Muscle layer of colon (tissue), 2 donors: ENCODE measurements at regions not wholly inside any gene's neighbourhood (a gene's known extent, or its start where the extent isn't known, plus 50 kb on each side); places are given as distances from the start of the nearest gene placed in this dataset.
"Not testable (repeated sequence)": the region's sequence is repeated elsewhere in the genome, so short reads cannot be mapped to it uniquely, and the experiment has no call there.

Experiments used
- H3K27ac ChIP-seq: one replicate; pipeline ENCODE4 v1.7.0; 2013; ENCODE audit warnings: low read depth, mild to moderate bottlenecking, low read length, moderate library complexity
- H3K27me3 ChIP-seq, 2 donors: one replicate each; pipeline ENCODE4 v1.7.0; 2013; ENCODE audit warnings: low read length in 2 of 2, mild to moderate bottlenecking in 2 of 2; ENCODE audit not compliant: insufficient read depth in 2 of 2, control insufficient read depth in 1 of 2
- H3K36me3 ChIP-seq: one replicate; pipeline ENCODE4 v1.7.0; 2013; ENCODE audit warnings: mild to moderate bottlenecking, low read length; ENCODE audit not compliant: insufficient read depth
- H3K4me1 ChIP-seq: one replicate; pipeline ENCODE4 v1.7.0; 2013; ENCODE audit warnings: mild to moderate bottlenecking, low read length; ENCODE audit not compliant: insufficient read depth
- H3K4me3 ChIP-seq, 2 donors: one replicate each; pipeline ENCODE4 v1.7.0; 2013; ENCODE audit warnings: low read length in 2 of 2, low read depth in 1 of 2, mild to moderate bottlenecking in 1 of 2, moderate library complexity in 1 of 2
- H3K9ac ChIP-seq: one replicate; pipeline ENCODE4 v1.7.0; 2013; ENCODE audit warnings: low read length
- H3K9me3 ChIP-seq: one replicate; pipeline ENCODE4 v1.7.0; 2013; ENCODE audit warnings: mild to moderate bottlenecking, low read length
- donor health status: abdominal sarcoma.
- donor health status: Adenocarcinoma of cecum.

DNA sequence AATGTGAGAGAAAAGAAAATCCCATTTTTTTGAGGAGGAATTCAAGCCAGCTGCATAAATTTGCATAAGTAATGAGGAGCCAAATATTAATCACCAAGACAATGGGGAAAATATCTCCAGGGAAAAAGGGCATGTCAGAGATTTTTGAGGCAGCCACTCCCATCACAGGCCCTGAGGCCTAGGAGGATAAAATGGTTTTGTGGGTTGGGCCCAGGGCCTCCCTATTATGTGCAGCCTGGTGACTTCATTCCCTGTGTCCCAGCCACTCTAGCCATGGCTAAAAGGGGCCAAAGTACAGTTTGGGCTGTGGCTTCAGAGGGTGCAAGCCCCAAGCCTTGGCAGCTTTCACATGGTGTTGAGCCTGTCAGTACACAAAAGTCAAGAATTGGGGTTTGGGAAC lies 1051.0 kb upstream of the FOXG1 start:
- Histone ChIP-seq H3K36me3 (no peaks in the 10 kb centered on the region), H3K9me3 (no peaks in the 10 kb centered on the region), H3K4me3 (no peak overlapping the region), H3K27me3 (no peaks in the 10 kb centered on the region), H3K4me1 (no peaks in the 10 kb centered on the region), H3K9ac (no peak overlapping the region), H3K27ac (no peak overlapping the region)

DNA sequence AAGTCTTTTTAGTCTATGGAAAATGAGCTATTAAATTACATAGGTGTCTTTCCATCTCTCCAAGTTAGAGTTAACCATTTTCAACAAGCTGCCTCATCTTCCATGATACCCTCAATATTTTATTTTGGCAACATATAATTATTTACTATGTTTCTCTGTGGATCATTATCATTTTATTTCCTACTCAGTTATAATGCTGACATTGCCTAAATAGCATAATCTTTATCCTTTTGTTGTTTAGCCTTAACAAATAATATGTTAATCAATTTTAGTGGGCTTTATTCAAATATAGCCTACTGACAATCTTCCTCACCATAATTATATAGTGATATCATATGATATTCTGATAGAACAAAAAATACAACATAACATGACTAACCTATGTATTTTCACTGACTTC lies 1044.8 kb upstream of the FOXG1 start:
- Histone ChIP-seq H3K9me3 (no peaks in the 10 kb centered on the region), H3K36me3 (no peaks in the 10 kb centered on the region), H3K9ac (no peak overlapping the region), H3K27me3 (no peaks in the 10 kb centered on the region), H3K4me1 (no peaks in the 10 kb centered on the region), H3K27ac (no peak overlapping the region), H3K4me3 (no peak overlapping the region)

DNA sequence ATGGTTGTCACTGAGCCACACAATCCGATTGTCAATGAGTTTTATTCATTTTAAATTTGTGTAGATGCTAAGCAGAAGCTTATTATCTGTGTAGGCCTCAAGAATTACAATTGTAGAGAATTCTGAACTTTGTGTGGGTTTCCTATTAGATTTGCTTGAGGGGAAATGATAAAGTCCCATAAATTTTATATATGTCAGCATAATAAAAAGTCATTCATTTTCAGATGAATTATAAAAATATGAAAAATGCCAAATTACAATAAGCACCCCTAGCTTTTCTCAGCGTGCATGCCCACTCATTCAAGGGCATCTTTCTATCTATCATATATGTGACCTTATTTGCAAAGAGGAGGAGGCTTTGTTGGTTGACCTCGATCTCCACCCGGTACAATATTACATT lies 1041.1 kb upstream of the FOXG1 start:
- no peak overlapping the region for H3K4me3 ChIP-seq
- H3K4me1 ChIP-seq = no peaks in the 10 kb centered on the region
- H3K27me3 ChIP-seq = no peaks in the 10 kb centered on the region
- no peaks in the 10 kb centered on the region for H3K9me3 ChIP-seq
- H3K36me3 ChIP-seq = no peaks in the 10 kb centered on the region
- no peak overlapping the region for H3K9ac ChIP-seq
- no peak overlapping the region for H3K27ac ChIP-seq

DNA sequence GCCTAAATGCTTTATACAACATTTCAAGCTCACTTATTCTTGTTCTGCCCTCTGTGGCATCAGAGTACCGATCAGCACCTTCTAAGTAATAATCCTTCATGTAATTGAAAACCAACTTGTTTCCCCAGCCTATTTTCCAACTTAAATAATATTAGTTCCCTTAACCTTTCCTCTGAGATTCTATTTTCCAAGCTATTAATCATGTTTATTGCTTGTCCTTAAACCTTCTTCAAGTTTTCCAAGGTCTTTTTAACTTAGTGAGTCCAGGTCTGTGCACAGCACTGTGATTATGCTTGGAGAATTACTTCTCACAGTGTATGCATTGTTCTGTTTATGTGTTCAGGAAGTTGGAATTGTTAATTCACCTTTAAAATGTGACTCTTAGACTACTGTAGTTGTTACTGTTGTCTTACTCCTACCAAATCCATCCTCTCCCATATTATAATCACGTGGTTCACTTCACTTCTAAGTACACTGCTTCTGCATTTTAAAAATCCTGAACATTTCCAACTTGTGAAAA lies 1039.3 kb upstream of the FOXG1 start:
- Histone ChIP-seq H3K27me3 (no peaks in the 10 kb centered on the region), H3K9ac (no peak overlapping the region), H3K4me3 (no peak overlapping the region), H3K9me3 (no peaks in the 10 kb centered on the region), H3K4me1 (no peaks in the 10 kb centered on the region), H3K36me3 (no peaks in the 10 kb centered on the region), H3K27ac (no peak overlapping the region)

DNA sequence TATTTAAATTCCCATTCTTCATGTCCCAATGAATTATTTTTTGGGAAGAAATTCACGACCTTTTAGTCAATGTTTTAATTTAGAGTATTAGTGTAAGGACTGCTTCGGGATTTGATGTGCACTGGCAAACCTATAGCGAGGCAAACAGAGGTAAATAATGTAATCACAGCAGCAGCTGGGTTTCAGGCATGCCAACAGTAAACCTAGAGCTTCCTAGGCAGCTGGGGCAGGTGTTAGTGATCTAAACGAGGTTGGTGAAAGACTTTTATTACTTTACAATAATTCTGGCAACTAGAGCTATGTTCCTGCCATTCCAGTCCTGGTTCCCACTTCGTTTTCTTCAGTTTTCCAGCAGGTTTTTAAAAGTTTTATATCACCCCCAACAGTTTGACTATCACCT lies 1036.4 kb upstream of the FOXG1 start:
- H3K36me3 ChIP-seq = no peaks in the 10 kb centered on the region
- no peaks in the 10 kb centered on the region for H3K9me3 ChIP-seq
- no peak overlapping the region for H3K27ac ChIP-seq
- no peaks in the 10 kb centered on the region for H3K27me3 ChIP-seq
- no peaks in the 10 kb centered on the region for H3K4me1 ChIP-seq
- H3K9ac ChIP-seq = no peak overlapping the region
- H3K4me3 ChIP-seq = no peak overlapping the region

DNA sequence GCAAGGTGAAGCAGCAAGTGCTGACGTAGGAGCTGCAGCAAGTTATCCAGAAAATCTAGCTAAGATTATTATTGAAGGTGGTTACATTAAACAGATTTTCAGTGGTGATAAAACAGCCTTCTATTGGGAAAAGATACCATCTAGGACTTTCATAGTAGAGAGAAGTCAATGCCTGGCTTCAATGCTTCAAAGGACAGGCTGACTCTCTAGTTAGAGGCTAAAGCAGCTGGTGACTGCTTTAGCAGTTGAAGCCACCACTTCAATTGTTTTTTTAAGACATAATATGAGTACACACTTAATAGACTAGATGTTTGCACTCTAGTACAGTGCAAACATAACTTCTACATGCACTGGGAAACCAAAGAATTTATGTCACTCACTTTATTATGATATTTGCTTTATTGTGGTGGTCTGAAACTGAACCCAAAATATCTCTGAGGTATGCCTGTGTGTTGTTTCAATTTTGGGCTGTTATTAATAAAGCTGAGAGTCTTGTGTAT lies 1026.9 kb upstream of the FOXG1 start:
- H3K9ac ChIP-seq = no peak overlapping the region
- no peak overlapping the region for H3K27ac ChIP-seq
- H3K27me3 ChIP-seq = no peaks in the 10 kb centered on the region
- H3K4me1 ChIP-seq = no peaks in the 10 kb centered on the region
- no peak overlapping the region for H3K4me3 ChIP-seq
- H3K36me3 ChIP-seq = no peaks in the 10 kb centered on the region
- no peaks in the 10 kb centered on the region for H3K9me3 ChIP-seq

DNA sequence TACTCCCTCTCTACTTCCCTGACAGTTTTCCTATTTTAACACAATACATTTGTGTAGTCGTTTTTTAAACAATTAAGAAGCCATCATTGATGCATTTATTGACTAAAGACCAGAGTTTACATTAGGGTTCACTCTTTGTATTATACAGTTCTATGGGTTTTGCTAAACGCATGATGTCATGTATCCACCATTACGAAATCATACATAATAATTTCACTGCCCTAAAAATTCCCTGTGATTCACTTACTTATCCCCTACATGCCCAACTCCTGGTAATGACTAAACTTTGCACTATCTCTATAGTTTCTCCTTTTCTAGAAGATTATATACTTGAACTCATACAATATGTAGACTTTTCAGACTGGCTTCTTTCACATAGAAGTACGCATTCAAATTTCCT lies 1016.5 kb upstream of the FOXG1 start:
- H3K27me3 ChIP-seq = no peaks in the 10 kb centered on the region
- H3K4me3 ChIP-seq = no peak overlapping the region
- no peaks in the 10 kb centered on the region for H3K4me1 ChIP-seq
- H3K27ac ChIP-seq = no peak overlapping the region
- H3K9ac ChIP-seq = no peak overlapping the region
- no peaks in the 10 kb centered on the region for H3K36me3 ChIP-seq
- no peaks in the 10 kb centered on the region for H3K9me3 ChIP-seq

DNA sequence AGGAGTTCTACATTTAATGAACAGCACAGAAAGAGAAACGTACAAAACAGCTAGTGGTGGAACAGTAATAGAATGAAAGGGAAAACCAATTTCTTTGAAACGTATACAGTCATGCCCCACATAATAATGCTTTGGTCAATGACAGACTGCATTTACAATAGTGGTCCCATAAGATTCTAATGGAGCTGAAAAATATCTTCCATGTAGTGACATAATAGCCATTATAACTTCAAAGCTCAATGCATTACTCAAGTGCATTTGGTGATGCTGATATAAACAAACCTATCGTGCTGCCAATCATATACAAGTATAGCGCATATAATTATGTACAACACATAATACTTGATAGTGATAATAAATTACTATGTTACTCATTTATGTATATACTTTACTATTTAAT lies 1008.9 kb upstream of the FOXG1 start:
- H3K9ac ChIP-seq, H3K27ac ChIP-seq, H3K4me1 ChIP-seq, H3K36me3 ChIP-seq, H3K9me3 ChIP-seq, H3K4me3 ChIP-seq, H3K27me3 ChIP-seq: not testable (repeated sequence)

DNA sequence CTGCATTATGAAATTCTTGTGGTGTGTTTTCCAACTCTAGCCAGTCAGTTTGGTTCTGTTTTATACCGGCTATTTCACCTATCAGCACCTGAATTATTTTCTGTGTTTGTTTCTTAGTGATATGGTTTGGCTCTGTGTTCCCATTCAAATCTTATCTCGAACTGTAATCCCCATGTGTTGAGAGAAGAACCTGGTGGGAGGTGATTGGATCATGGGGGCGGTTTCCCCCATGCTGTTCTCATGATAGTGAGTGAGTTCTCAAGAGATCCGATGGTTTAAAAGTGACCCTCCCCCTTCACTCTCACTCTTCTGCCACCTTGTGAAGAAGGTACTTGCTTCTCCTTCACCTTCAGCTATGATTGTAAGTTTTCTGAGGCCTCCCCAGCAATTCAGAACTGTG lies 1006.2 kb upstream of the FOXG1 start:
- not testable (repeated sequence) for H3K4me3 ChIP-seq

DNA sequence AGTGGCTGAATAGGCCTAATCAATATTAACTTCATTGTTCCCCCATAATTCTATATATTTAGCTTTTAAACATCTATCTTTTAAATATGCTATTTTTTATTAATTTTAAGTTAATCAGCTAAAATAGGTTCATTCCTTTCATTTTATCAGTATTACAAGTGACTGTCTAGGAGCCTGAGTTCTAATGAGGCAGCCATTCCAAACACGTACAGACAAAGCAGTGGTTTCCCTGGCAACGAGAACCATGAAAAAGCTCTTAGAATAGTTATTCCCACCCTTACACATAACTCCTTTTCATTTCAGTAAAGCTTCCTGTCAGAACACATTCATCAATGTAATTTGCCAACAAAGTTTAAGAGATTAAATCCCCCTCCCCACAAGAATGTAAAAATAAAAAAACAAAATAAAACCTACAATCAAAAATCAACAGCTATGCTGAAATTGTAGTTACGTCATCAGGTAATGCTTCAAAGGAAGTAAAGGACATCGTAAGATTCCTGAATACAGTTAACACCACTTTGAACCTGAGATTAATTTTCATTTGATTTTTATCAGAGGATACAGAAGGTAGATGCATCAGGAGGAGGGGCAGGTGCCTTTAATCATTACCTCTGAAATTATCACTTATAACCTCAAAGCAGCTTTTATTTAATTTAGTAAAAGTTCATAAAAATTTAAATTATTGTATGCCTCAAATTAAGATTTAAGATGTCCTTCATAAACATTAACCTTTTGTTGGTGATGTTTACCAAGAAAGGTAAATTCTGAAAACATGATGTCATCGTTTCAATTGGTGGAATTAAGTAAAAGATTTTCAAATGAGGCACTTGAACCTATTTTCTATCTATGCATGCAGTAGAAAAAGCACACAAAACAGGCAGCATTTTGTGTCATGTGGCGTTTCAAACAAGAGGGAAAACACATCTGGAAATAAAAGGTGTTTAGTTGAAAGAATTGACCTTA lies 967.2 kb upstream of the FOXG1 start:
- not testable (repeated sequence) for H3K9me3 ChIP-seq

More for the DNA sequence above, 1006.2 kb upstream of the FOXG1 start:
- not testable (repeated sequence) for H3K27ac ChIP-seq, H3K4me1 ChIP-seq, H3K9ac ChIP-seq, H3K27me3 ChIP-seq, H3K9me3 ChIP-seq, H3K36me3 ChIP-seq

DNA sequence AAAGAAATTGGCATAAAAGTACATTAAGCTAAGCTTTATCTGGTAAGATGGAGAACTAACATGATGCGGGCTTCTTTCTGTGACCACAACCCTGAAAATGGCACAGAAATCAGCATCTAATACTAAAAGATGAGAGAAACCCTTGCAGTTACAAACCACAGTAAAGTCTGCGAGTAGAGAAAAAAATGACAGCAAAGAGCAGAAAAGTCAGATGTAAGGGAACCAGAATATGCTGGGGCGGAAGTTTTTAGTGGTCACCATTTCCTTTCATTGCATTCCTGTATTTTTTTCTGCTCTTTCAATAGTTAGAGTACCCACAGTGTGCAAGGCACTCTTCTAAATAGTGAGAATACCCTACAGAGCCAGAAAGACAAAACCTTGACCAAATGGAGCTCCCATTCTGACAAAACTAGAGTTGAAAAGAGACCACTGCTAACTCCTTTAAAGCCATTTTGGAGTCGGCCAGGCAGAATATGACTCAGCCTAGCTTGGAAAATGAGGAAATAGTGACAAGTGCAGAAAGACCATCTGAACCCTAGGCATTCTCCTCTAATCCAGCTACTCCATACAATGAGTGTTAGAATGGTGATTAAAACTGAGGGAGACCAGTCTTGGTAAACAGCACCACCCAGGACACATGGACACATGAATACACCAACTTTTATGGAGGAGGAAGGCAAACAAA lies 948.7 kb upstream of the FOXG1 start:
- H3K9ac ChIP-seq = not testable (repeated sequence)

More for the DNA sequence above, 967.2 kb upstream of the FOXG1 start:
- not testable (repeated sequence) for H3K36me3 ChIP-seq, H3K27ac ChIP-seq, H3K27me3 ChIP-seq, H3K4me3 ChIP-seq, H3K4me1 ChIP-seq, H3K9ac ChIP-seq

More for the DNA sequence above, 948.7 kb upstream of the FOXG1 start:
- not testable (repeated sequence) for H3K36me3 ChIP-seq, H3K4me3 ChIP-seq, H3K9me3 ChIP-seq, H3K4me1 ChIP-seq, H3K27ac ChIP-seq, H3K27me3 ChIP-seq
